SK-N-SH (cell line): ENCODE measurements at regions not wholly inside any gene's neighbourhood (a gene's known extent, or its start where the extent isn't known, plus 50 kb on each side); places are given as distances from the start of the nearest gene placed in this dataset.

Experiments
- CHD2 ChIP-seq: fragments of 150-350 bp; IDR thresholded peaks from 2 replicates; pipeline ENCODE4 v1.6.1; 2018; ENCODE audit warnings: low read length; ENCODE audit not compliant: partially characterized antibody
- EP300 ChIP-seq, 2 experiments: IDR thresholded peaks; 2 replicates each; pipeline versions ENCODE4 v1.4.0 to v1.6.1; 2012; ENCODE audit warnings: borderline replicate concordance in 1 of 2, low read depth in 1 of 2, low read length in 1 of 2
- JUND ChIP-seq: IDR thresholded peaks from 2 replicates; pipeline ENCODE4 v1.4.0; 2012
- MXI1 ChIP-seq: IDR thresholded peaks from 2 replicates; pipeline ENCODE4 v1.6.1; 2012; ENCODE audit warnings: mild to moderate bottlenecking, low read depth, low read length, improper control_type of control experiment
- NRF1 ChIP-seq: IDR thresholded peaks from 2 replicates; pipeline ENCODE4 v1.6.1; 2012; ENCODE audit warnings: low read depth, mild to moderate bottlenecking, low read length
- RFX5 ChIP-seq: IDR thresholded peaks from 2 replicates; pipeline ENCODE4 v1.6.1; 2012; ENCODE audit warnings: mild to moderate bottlenecking, improper control_type of control experiment, low read length
- TAF1 ChIP-seq: IDR thresholded peaks from 2 replicates; pipeline ENCODE4 v1.6.1; 2012; ENCODE audit warnings: low read depth, mild to moderate bottlenecking, low read length, moderate library complexity, borderline replicate concordance
- TF ChIP-seq, protein P1 (sequence below): fragments of 200-600 bp; sonication (generic); IDR thresholded peaks from 2 replicates; pipeline ENCODE4 v1.6.1; 2017; ENCODE audit warnings: antibody characterized with exemption, mild to moderate bottlenecking, moderate library complexity
- TF ChIP-seq, protein P2 (sequence below): IDR thresholded peaks from 2 replicates; pipeline ENCODE4; 2012
- TF ChIP-seq, protein P3 (sequence below): IDR thresholded peaks from 2 replicates; pipeline ENCODE4 v1.6.1; 2012; ENCODE audit warnings: mild to moderate bottlenecking, low read depth, low read length, moderate library complexity

DNA sequence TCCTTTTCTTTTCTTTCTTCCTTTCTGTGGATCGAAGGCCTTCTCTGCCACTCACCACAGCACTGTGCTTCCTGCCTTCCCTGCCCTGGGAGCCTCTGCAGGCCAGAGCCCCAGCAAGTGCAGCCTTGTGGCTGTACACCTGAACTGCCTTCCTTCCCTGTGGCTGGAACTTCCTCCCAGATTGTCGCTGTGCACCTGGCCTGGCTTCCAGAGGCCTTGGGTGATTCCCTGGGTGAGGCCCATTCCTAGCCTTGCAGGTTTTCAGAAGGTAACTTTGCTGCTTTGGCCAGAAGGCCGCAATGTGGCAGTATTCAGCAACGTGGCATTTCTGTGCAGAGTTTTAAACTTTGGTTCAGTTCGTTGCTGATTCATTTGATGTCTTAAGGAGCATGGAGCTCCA lies 50.1 kb upstream of the RASGEF1A start:
- TF ChIP-seq NRF1 (no peak), EP300 (IDR thresholded peaks at IDR 0.05; ENCODE audit: borderline replicate concordance in 1 of 2, low read depth in 1 of 2, low read length in 1 of 2) (no peak), JUND (no peak), CHD2 (no peak), MXI1 (no peak), TAF1 (no peak), RFX5 (no peak)
- TF ChIP-seq, protein P1, sequence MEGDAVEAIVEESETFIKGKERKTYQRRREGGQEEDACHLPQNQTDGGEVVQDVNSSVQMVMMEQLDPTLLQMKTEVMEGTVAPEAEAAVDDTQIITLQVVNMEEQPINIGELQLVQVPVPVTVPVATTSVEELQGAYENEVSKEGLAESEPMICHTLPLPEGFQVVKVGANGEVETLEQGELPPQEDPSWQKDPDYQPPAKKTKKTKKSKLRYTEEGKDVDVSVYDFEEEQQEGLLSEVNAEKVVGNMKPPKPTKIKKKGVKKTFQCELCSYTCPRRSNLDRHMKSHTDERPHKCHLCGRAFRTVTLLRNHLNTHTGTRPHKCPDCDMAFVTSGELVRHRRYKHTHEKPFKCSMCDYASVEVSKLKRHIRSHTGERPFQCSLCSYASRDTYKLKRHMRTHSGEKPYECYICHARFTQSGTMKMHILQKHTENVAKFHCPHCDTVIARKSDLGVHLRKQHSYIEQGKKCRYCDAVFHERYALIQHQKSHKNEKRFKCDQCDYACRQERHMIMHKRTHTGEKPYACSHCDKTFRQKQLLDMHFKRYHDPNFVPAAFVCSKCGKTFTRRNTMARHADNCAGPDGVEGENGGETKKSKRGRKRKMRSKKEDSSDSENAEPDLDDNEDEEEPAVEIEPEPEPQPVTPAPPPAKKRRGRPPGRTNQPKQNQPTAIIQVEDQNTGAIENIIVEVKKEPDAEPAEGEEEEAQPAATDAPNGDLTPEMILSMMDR = no peak
- TF ChIP-seq, protein P2, sequence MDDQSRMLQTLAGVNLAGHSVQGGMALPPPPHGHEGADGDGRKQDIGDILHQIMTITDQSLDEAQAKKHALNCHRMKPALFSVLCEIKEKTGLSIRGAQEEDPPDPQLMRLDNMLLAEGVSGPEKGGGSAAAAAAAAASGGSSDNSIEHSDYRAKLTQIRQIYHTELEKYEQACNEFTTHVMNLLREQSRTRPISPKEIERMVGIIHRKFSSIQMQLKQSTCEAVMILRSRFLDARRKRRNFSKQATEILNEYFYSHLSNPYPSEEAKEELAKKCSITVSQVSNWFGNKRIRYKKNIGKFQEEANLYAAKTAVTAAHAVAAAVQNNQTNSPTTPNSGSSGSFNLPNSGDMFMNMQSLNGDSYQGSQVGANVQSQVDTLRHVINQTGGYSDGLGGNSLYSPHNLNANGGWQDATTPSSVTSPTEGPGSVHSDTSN = no peak
- TF ChIP-seq, protein P3, sequence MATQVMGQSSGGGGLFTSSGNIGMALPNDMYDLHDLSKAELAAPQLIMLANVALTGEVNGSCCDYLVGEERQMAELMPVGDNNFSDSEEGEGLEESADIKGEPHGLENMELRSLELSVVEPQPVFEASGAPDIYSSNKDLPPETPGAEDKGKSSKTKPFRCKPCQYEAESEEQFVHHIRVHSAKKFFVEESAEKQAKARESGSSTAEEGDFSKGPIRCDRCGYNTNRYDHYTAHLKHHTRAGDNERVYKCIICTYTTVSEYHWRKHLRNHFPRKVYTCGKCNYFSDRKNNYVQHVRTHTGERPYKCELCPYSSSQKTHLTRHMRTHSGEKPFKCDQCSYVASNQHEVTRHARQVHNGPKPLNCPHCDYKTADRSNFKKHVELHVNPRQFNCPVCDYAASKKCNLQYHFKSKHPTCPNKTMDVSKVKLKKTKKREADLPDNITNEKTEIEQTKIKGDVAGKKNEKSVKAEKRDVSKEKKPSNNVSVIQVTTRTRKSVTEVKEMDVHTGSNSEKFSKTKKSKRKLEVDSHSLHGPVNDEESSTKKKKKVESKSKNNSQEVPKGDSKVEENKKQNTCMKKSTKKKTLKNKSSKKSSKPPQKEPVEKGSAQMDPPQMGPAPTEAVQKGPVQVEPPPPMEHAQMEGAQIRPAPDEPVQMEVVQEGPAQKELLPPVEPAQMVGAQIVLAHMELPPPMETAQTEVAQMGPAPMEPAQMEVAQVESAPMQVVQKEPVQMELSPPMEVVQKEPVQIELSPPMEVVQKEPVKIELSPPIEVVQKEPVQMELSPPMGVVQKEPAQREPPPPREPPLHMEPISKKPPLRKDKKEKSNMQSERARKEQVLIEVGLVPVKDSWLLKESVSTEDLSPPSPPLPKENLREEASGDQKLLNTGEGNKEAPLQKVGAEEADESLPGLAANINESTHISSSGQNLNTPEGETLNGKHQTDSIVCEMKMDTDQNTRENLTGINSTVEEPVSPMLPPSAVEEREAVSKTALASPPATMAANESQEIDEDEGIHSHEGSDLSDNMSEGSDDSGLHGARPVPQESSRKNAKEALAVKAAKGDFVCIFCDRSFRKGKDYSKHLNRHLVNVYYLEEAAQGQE = no peak
